GM12873 (cell line): ENCODE measurements at regions not wholly inside any gene's neighbourhood (a gene's known extent, or its start where the extent isn't known, plus 50 kb on each side); places are given as distances from the start of the nearest gene placed in this dataset.

Source experiments
- TF ChIP-seq, protein P1 (sequence below): IDR thresholded peaks from 2 replicates; pipeline ENCODE4 v1.5.1; 2012; ENCODE audit warnings: low read depth, mild to moderate bottlenecking, moderate library complexity, low read length, control low read depth; ENCODE audit not compliant: insufficient read depth; ENCODE audit errors: missing control alignments

DNA sequence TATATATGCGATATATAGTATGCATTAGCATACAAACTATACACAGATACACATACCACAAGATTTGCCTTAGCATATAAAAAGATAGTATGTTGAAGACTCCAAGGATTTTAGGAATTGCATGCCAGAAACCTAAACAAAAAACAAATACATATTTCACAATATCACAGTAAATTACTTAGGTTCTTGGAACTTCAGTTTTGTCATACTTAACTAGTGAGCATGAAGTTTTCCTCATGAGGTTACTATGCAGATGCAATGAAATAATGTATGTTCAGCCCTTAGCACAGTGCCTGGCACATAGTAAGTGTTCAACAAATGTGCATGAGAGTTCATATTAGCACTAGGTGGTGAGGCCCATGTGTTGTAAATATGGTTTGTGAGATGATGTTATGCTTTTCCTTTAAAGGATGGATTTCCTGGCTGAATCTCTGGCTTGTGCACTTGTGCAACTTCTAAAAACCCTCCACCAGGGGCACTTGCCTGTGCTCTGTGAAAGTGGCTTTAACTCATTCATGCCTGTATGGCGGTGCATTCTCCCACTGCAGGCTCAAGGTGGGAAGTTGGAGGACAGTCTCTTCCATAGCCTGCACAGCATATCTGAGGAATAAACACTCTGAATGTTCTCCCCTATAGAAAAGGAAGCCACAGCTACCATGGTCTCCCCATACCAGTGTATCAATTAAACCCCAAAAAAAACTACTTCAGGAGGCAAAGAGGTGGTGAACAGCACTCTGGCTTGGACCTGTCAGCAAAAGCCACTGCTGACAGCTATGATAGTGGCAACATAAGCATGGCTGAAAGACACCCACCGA lies 624.1 kb upstream of the CDH4 start:
- TF ChIP-seq, protein P1, sequence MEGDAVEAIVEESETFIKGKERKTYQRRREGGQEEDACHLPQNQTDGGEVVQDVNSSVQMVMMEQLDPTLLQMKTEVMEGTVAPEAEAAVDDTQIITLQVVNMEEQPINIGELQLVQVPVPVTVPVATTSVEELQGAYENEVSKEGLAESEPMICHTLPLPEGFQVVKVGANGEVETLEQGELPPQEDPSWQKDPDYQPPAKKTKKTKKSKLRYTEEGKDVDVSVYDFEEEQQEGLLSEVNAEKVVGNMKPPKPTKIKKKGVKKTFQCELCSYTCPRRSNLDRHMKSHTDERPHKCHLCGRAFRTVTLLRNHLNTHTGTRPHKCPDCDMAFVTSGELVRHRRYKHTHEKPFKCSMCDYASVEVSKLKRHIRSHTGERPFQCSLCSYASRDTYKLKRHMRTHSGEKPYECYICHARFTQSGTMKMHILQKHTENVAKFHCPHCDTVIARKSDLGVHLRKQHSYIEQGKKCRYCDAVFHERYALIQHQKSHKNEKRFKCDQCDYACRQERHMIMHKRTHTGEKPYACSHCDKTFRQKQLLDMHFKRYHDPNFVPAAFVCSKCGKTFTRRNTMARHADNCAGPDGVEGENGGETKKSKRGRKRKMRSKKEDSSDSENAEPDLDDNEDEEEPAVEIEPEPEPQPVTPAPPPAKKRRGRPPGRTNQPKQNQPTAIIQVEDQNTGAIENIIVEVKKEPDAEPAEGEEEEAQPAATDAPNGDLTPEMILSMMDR, result no peak

DNA sequence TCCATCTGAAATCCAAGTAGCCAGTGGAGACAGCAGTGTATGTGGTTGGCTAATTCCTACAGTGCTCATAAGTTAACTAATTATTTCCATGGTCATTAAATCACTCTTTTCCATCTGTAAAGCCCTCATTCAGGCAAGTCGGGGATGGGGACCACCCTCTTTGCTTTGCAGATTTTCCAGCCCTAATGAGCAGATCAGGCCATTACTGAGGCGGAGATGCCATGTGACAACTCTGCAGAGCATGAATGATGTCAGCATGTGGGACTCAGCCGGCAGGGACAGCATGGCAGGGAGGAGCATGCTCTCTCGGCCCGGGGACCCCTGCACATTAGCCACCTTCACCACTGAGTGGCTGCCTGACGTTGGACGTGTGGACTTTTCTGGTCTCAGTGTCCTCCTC lies 623.3 kb upstream of the CDH4 start:
- TF ChIP-seq, protein P1, result no peak

DNA sequence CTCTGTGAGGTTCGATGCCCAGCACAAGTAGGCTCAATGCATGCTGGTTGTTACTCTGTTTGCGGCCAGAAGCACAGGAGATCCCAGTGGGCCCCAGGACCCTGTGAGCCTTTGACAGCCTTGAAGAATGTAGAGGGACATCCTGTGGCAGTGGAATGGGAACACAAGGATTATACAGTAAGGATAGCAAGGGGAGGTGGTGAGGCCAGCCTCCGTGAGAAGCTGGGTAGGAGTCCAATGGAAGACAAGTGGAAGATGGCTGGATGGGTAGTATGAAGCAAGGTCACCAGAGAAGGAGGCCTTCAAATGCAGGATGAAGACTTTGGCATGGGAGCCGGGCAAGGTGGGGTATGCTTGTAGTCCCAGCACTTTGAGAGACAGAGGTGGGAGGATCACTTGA lies 622.9 kb upstream of the CDH4 start:
- TF ChIP-seq, protein P1, result no peak

DNA sequence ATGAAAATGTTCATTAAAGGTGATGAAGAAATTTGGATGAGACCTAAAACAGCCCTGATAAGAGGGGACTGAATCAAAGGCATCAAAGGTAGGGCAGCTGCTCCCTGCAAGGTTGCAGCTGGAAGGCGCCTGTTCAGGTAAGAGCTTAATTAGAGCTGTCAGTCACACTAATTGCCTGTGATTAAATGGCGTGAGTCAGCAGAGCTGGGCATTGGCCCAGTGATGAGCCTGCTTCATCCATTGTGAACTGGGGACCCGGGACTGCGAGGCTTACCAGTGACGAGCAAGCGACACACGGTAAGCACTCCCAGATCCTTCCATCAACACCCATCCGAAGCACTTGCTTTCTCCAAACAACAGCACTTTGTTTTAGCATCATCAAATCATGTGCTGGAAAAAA lies 621.5 kb upstream of the CDH4 start:
- TF ChIP-seq, protein P1, result no peak

DNA sequence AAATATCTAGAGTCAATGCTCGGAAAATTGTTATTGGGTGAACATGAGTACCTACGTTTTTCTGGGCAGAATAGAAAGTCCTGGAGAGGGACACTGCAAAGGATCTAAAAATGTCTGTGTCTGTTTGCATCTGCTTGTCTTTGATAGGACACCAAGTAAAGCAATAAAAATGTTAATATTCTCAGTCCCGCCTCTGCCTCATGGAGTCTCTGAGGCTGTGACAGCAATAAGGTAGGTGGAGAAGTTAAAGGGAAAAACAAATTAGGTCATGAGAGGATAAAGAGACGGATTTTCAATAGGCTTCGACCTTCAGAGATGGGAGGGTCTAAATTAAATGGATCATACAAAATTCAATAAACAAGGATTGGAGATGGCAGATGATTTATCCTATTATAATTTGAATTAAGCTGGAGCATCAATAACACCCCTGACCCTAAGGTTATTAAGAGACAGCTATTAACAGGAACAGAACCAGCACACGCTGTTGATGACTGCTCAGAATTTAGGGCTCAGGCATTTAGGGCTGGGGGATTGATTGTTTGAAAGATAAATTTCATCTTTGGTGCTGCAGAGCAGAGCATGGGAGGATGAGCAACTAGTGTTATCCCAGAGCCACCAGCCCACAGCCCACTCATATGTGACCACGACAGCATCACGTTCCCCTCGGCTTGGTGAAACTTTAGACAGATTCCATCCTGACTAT lies 620.3 kb upstream of the CDH4 start:
- TF ChIP-seq, protein P1, result no peak

DNA sequence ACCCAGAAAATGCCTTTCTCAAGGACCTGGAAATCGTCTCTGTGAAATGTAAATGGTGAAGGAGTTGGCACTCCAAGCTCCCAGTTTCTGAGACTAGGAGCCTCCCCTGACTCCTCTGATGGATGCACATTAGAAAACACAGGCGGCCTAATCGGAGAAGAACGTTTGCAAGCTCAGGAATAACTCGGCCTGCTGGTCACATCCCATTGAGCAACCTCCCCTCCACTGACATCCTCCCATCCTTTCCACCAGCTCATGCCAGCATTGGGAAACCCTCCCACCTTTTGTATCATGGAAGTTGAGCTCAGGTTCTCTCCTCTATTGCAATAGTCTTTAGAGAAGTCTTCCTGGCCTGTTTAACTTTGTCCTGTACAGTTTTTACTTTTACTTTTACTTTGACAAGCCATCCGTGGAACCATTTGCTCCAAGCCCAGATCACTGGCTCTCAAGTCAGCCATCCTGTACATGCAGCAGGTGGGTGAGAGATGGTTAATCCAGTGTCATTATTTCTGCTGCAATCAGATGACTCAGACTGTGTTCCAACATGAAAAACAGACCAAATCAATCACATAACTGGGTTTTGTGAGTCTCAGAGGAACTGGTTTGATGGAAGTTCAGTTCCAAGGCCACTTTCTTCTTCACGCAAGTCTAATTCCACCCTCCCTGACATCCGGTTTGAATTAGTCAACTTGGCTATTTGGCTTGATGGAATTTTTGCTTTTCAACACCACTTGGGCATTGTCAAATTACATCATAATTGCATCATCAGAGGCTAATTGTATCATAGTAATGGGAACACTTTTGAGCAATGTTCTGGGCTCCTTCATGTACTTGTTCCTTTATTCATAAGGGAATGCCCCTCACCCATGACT lies 619.4 kb upstream of the CDH4 start:
- TF ChIP-seq, protein P1, result no peak
